Colonic mucosa (tissue), 4 donors: ENCODE measurements at regions not wholly inside any gene's neighbourhood (a gene's known extent, or its start where the extent isn't known, plus 50 kb on each side); places are given as distances from the start of the nearest gene placed in this dataset.

Experiments used
- DNase-seq: peaks from one replicate; pipeline ENCODE4 v3.0.0-alpha.2; 2020
- H3K27ac ChIP-seq: fragments of 200-600 bp; one replicate; pipeline ENCODE4 v1.8.0; 2021
- H3K27me3 ChIP-seq: fragments of 200-600 bp; one replicate; pipeline ENCODE4 v1.8.0; 2021
- H3K36me3 ChIP-seq: fragments of 200-600 bp; one replicate; pipeline ENCODE4 v1.8.0; 2021
- H3K4me1 ChIP-seq: fragments of 200-600 bp; one replicate; pipeline ENCODE4 v1.8.0; 2021; ENCODE audit warnings: mild to moderate bottlenecking
- H3K4me3 ChIP-seq: fragments of 200-600 bp; one replicate; pipeline ENCODE4 v1.8.0; 2021
- H3K9ac ChIP-seq, 2 donors: one replicate each; pipeline ENCODE4 v1.7.0; 2013; ENCODE audit warnings: control low read depth in 2 of 2, low read depth in 2 of 2, low read length in 2 of 2
- H3K9me3 ChIP-seq: fragments of 200-600 bp; one replicate; pipeline ENCODE4 v1.8.0; 2021
- intact Hi-C: fragments of 100-400 bp; cut with DNase I; formaldehyde crosslinking; loops from one replicate; pipeline ENCODE4 v1.14.1; 2022
- TF ChIP-seq, protein P1 (sequence below): fragments of 200-600 bp; IDR thresholded peaks from one replicate; pipeline ENCODE4 v1.8.0; 2022; ENCODE audit warnings: antibody characterized with exemption, mild to moderate bottlenecking
- donor health status: healthy.
- donor health status: DM: no; HTN: no; CAD: no.
- donor health status: DM: no; HTN: no; CAD: no.

DNA sequence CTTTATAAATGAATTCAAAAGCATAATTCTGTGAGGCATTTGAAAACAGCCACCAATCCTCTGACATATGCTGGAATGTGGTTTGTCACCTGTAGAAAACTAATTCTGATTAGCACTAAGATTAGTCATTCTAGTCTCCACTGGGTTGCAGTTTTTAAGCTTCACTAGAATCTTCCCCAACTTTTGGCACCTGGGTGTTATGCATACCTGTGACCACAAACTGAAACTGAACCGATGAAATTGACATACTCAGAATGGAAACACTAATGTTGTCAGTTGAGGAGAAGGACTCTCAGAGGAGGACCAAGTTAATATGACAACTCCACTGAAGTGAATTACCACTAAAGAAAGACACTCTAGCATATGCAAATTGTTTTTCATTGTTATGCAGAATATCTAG, 285.8 kb upstream of the NEGR1 start:
- Histone ChIP-seq H3K27me3 (no peaks in the 10 kb centered on the region), H3K27ac (no peak overlapping the region), H3K4me3 (no peak overlapping the region), H3K9ac (no peak overlapping the region), H3K4me1 (no peaks in the 10 kb centered on the region), H3K36me3 (no peaks in the 10 kb centered on the region), H3K9me3 (no peaks in the 10 kb centered on the region)
- intact Hi-C loops, result no loop called here
- DNase-seq, result no peak
- TF ChIP-seq, protein P1, sequence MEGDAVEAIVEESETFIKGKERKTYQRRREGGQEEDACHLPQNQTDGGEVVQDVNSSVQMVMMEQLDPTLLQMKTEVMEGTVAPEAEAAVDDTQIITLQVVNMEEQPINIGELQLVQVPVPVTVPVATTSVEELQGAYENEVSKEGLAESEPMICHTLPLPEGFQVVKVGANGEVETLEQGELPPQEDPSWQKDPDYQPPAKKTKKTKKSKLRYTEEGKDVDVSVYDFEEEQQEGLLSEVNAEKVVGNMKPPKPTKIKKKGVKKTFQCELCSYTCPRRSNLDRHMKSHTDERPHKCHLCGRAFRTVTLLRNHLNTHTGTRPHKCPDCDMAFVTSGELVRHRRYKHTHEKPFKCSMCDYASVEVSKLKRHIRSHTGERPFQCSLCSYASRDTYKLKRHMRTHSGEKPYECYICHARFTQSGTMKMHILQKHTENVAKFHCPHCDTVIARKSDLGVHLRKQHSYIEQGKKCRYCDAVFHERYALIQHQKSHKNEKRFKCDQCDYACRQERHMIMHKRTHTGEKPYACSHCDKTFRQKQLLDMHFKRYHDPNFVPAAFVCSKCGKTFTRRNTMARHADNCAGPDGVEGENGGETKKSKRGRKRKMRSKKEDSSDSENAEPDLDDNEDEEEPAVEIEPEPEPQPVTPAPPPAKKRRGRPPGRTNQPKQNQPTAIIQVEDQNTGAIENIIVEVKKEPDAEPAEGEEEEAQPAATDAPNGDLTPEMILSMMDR, result no peak

DNA sequence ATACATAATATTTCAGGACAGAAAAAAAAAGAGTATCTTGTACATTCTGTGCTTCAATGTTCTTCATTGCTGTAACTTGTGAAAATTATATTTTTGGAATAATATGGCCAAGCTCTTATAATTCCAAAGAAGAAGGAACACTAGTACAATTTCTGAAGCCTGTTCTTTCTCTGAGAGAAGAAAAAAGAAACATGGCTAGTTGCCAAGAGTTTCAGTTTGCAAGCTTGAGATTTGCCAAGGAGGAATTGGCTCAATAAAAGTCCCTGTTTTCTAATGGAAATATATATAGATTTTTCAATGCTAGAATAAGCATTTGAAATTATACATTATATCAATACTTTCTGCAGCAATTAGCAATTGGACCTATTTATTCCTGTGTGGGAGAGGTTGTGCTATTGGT, 285.2 kb upstream of the NEGR1 start:
- H3K4me1 ChIP-seq, result no peaks in the 10 kb centered on the region
- H3K27ac ChIP-seq, result no peak overlapping the region
- no peak overlapping the region for H3K9ac ChIP-seq
- no peaks in the 10 kb centered on the region for H3K9me3 ChIP-seq
- no peaks in the 10 kb centered on the region for H3K27me3 ChIP-seq
- intact Hi-C loops, result no loop called here
- DNase-seq, result no peak
- TF ChIP-seq, protein P1, result no peak
- H3K36me3 ChIP-seq, result no peaks in the 10 kb centered on the region
- no peak overlapping the region for H3K4me3 ChIP-seq

DNA sequence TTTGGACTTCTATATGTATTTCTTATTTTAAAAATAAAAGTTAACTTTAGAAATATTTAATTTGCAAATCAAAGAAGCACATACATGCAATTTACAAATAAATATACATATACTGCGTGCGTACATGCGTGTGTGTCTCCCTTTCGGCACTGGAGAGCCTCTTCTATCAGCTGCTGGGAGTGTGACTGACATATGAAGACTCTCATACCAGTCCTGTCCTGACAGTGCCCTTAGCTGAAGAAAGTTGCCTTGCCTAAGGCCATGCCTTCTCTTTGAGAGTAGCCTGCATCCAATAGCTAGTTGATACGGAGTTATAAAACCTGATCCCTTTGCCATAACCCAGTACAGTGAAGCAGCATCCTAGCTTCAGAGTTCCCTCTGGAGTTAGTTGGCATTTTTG, 282.4 kb upstream of the NEGR1 start:
- no peak for DNase-seq
- TF ChIP-seq, protein P1, result no peak
- H3K9me3 ChIP-seq, result no peaks in the 10 kb centered on the region
- no peak overlapping the region for H3K9ac ChIP-seq
- H3K27ac ChIP-seq, result no peak overlapping the region
- H3K4me1 ChIP-seq, result no peaks in the 10 kb centered on the region
- no peaks in the 10 kb centered on the region for H3K27me3 ChIP-seq
- H3K4me3 ChIP-seq, result no peak overlapping the region
- H3K36me3 ChIP-seq, result no peaks in the 10 kb centered on the region
- intact Hi-C loops, result no loop called here

DNA sequence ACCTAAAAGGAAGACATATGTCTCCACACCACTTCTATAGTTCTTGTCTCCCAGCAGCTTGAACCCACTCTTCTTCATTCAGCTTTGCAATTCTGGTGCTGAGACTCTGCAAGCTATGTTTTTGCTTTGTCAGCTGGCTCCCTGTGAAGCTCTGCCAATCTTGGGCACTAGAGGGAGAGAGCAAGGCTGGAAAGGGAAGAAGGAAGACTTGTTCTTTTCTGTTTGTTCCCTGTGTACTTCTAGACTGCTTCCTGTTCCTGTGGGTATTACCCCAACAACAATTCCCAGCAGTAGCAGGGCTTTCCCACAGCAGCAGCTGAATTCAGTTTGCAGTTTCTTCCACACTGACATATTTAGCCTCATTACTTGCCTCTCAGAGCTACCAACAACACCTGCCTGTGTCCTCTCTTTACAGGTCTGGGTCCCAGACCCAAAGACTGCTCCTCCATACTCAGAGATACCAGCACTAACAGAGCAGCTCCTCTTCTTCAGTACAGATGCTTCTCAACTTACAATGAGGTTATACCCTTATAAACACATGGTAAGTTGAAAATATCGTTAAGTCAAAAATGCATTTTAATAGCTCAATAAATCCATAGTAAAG, 275.2 kb upstream of the NEGR1 start:
- TF ChIP-seq, protein P1, result no peak
- DNase-seq, result no peak

DNA sequence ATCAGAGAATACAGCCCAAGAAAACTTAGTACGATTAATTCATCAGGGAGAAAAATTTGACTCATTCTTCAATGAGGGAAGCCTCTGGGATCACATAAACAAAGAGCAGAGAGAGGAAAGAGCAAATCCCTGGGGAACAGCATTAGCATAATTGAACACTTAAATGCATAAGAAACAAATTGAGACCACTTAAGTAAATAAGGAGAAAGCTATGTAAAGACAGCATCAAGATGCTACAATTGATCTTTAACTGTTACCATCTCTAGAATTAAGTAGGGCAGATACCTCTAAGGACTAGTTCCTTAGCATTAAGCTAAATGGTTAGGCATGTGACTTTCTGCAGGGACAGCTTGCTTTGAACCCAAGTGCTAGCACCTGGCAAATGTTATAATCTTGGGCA, 265.1 kb upstream of the NEGR1 start:
- H3K27ac ChIP-seq, result no peak overlapping the region
- H3K9me3 ChIP-seq, result no peaks in the 10 kb centered on the region
- intact Hi-C loops, result no loop called here
- TF ChIP-seq, protein P1, result no peak
- H3K4me3 ChIP-seq, result no peak overlapping the region
- no peak overlapping the region for H3K9ac ChIP-seq
- no peaks in the 10 kb centered on the region for H3K36me3 ChIP-seq
- no peak for DNase-seq
- H3K27me3 ChIP-seq, result no peaks in the 10 kb centered on the region
- no peaks in the 10 kb centered on the region for H3K4me1 ChIP-seq

More for the DNA sequence above, 275.2 kb upstream of the NEGR1 start:
- H3K4me3 ChIP-seq, result no peak overlapping the region
- H3K9ac ChIP-seq, result no peak overlapping the region
- no peaks in the 10 kb centered on the region for H3K4me1 ChIP-seq
- no peaks in the 10 kb centered on the region for H3K27me3 ChIP-seq
- H3K9me3 ChIP-seq, result no peaks in the 10 kb centered on the region
- no peak overlapping the region for H3K27ac ChIP-seq
- intact Hi-C loops, result no loop called here
- H3K36me3 ChIP-seq, result no peaks in the 10 kb centered on the region
